GM11168 (cell line): ENCODE measurements at regions not wholly inside any gene's neighbourhood (a gene's known extent, or its start where the extent isn't known, plus 50 kb on each side); places are given as distances from the start of the nearest gene placed in this dataset.

Experiments used
- in situ Hi-C: fragments of 300-500 bp; cut with MboI; formaldehyde crosslinking; loops from one replicate; pipeline ENCODE4 v1.12.0; 2022; ENCODE audit warnings: low sequenced_read_pairs; ENCODE audit not compliant: unreplicated experiment

DNA sequence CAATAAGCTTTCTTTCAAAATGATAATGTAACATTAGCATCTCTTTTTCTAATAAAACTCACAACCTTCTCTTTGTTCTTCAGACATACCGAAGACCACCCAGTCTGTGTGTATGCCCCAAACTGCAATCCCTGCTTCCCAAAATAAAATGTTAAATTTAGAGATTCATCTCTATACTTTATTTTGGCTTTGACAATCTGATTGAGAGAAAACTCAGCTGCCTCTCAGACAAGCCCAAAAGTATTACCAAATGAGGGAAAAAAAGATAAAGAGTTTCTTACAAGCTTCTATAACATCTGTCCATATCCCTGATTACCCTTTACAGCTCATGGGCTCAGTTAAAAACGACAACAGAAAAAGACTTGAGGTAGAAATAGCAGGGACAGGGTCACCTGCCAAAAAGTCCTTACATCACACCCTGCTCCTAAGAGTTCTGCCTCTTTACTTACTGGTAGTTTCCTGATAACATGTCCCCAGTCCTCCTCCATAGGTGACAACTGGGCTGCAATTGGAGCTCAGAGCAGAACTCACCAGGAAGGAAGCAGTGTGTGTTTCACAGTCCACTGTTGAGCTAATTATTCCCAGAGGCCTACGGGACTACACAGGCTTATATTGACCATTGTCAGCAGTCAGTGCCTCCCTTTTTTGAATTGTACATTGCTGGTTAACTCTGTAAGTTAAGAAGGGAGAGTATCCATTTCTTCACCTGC is 70.9 kb upstream of the FAM9C start:
- in situ Hi-C loops: no loop called here

DNA sequence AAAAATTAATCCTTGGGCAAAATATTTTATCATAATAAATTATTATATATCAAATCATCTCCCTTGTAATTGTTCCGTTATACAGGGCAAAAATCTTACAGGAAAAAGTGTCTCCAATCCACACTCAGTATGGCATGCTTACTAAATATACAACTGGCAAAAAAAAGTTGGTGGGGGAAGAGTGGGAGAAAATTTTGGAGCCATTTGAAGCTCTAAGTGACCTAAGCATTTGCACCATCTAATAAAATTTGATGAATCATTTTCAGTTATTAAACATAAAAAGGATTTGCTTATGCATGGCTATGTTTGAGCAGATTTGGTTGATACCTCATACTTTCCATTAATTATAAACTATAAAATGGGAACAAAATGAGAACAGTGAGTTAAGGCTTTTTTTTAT is 68.1 kb upstream of the FAM9C start:
- in situ Hi-C loops: no loop called here

DNA sequence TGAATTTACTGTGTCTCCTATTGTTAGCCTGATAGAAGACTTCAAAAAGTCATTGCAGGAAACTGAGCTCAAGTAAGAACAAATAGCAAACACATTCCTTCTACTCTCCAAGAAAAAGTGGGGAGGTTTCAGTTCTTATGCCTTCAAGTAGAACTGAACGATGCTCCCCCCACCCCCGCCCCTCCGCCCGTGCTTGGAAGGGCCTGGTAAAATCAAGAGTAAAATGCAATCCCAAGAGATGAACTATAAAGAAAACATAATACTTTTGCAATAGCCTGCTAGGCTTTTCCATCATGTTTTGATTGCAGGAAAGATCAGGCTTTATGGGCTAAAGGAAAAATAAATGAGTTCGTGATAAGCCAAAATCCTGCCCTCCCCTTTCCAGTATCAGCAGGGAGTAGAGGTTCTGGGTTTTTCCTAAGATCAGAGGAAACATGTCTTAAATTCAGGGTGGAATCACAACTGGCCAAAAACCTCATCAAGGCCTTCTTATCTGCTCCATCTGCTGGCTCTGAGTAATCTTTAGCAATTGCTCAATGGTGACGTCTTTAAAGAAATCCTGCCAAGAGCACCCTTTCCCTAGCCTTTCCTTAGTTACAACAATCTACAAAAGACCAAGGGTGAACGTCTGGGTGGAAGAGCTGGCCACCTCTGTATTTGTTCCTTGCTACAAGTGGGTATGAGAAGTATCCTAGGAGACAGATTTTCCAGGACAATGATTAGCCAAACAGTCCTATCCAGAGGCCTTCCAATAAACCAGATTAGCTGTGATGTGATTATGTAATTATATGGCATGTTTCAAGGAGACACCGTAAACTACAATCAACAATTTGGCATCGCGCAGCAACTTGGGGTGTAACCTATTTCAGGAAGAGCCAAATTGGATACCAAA is 66.3 kb upstream of the FAM9C start:
- in situ Hi-C loops: no loop called here

DNA sequence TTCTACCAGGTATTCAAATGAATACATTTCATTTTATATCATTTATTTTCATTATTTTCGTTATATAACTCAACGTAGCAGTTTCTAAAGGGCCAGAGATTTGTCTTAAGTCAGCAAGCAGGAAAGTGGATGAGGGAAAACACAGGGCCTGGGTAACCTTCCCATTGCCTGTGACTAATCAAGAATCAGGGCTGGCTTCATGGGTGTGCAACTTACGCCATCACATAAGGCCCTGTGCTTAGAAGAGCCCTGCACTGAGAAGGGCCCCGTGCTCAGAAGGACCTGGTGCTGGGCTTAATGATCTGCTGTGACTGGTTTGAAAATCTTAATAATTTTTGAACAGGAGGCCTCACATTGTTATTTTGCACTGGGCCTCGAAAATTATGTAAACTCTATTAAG is 65.4 kb upstream of the FAM9C start:
- in situ Hi-C loops: no loop called here

DNA sequence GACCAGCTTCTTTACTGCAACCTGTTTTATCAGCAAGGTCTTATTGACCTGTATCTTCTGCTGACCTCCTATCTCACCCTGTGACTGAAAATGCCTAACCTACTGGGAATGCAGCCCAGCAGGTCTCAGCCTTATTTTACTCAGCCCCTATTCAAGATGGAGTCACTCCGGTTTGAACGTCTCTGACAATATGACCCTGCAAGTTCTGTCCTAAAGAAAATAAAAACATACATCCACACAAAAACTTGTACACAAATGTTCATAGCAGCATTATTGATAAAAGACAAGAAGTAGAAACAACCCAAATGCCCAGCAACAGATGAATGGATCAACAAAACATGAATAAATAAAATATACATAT is 59.5 kb upstream of the FAM9C start:
- in situ Hi-C loops: no loop called here

DNA sequence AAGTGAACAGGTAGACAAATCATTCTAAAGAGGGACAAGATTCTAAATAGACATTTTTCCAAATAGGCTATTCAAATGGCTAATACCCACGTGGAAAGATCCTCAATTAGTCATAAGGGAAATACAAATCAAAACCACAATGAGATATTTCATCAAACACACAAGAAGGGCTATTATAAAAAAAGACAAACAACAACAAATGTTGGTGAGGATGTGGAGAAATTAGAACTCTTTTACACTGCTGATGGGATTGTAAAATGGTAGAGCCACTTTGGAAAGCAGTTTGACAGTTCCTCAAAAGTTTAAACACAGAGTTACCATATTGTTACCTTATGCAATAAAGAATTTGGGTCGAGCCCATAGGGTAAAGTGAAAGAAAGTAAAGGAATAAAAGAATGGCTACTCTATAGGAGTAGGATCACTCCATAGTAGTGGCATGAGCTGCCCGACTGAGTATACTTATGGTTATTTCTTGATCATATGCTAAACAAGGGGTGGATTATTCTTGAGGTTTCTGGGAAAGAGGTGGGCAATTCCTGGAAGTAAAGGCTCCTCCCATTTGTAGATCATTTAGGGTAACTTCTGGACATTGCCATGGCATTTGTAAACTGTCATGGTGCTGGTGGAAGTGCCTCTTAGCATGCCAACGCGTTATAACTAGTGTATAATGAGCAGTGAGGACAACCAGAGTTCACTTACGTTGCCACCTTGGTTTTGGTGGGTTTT is 58.9 kb upstream of the FAM9C start:
- in situ Hi-C loops: no loop called here

DNA sequence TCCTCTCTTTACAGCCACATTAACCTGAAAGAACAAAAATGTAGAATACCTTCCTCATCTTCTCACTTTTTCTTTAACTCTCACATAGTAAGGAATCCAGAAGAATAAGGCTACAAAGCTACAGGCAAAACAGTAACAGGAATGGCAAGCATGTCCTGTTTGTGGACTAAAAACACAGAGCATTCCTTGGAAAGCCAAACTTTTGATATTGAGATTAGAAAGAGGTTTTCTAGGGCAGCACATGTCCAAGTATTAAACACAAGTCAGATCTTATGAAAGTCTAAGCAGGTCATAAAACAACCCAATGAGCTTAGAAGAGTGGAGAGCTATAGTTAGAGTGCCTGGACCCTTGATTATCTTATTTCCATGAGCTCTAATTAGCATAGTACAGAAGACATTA is 58.2 kb upstream of the FAM9C start:
- in situ Hi-C loops: no loop called here

DNA sequence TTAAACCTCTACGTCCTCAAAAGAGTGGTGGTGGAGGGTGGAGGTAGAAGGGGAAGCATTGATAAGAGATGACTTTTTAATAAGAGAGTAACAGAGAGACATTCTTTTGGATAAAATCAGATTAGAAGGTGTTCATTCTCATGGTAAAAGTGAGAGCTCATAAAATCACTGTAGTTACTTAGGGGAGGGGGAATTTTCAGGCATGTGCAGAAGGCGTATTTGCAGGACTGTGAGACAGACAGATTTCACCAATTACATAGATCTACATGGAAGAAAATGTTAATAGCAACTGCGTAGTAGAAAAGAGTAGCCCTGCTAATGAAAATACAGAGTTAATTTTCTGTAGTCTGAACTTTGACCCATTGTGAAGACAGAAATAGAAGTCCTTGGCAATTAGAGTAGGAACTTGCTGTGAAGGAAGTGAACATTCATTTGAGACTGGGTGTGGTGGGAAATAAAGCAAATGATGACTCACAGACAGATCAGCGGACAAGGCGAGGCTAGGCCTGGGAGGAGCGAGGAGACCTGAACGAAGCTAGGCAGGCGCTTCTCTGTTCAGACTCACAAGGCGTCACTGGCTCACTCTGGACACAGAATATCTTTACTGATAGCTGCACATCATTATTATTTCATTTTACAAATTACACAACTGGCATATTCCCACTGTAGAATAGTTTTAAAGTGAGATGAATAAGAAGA is 57.2 kb upstream of the FAM9C start:
- in situ Hi-C loops: no loop called here

DNA sequence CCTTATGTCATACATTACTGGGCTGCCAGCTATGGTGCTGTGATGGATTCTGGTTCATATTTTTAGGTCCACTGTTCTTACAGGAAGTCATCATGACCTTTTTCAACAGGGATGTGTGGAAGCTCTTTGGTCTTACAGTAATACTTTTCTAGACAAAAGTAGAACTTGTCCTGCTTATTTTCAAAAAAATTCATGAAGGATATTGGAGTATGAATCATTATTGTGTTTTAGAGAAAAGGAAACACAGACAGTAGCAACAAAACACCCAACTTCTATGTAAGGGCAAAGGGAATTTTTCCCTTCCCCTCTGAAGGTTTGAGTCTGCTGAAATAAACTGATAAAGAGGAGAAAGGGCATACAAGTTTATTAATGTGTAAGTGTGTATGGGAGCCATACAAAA is 54.7 kb upstream of the FAM9C start:
- in situ Hi-C loops: loop anchor here (10.0 kb wide), 1 partner anchor 386 kb away; no protein-coding TSS in a partner anchor

DNA sequence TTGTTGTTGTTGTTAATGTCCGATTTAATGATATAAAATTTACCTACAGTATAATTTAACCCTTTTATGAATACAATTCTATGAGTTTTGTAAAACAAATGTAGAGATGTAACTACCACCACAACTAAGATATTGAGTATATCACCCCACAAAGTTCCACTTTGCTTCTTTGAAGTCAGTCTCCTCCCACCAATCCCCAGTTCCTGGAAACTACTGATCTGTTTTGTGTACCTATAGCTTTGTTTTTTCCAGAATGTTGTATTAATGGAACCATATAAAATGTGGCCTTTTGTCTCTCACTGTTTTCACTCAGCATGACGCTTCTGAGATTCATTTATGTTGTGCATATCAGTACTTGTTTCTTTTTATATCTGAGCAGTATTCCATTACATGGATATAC is 52.3 kb upstream of the FAM9C start:
- in situ Hi-C loops: loop anchor here (10.0 kb wide), 1 partner anchor 388 kb away; no protein-coding TSS in a partner anchor

DNA sequence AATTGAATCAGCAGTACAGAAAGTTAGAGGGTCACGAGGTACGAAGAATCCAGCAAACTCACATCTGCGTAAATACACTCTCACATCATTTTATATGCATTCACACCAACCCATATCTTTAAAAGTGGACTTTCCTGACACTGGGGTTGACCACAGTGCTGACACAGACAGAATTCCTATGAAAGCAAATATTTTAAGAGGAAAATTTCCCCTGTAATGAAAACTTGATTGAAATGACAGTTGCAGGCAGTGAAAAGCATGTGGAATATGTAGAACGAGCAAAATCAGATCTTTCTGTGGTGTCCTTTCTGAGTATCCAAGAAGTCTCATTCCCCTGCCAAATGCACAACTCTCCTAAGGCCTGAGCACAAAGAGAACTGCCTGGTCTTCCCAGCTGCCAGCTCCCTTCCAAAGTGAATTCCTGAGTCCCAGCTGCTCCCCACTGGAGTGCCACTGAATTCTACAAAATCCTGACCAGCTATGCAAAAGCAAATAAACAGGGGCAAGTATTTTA is 50.5 kb upstream of the FAM9C start:
- in situ Hi-C loops: loop anchor here (5.0 to 10.0 kb wide), 3 partner anchors 143 to 390 kb away; no protein-coding TSS in a partner anchor

DNA sequence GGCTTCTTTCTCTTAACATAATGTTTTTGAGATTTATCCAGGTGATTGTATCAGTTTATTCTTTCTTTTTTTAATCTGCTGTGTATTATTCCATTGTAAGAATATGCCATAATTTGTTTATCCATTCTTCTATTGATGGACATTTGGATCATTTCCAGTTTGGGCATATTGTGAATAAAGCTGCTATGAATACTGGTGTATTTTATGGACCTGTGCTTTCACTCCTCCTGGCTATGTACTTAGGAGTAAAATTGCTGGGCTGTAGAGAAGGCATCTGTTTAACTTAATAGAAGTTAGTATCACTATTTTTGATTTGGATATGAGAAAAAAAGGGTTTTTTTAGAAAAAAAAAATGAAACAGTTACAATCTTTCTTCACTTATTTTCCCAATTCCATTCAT is 50.0 kb upstream of the FAM9C start:
- in situ Hi-C loops: loop anchor here (5.0 to 10.0 kb wide), 3 partner anchors 142 to 390 kb away; no protein-coding TSS in a partner anchor
